ENCODE measurements at regions not wholly inside any gene's neighbourhood (a gene's known extent, or its start where the extent isn't known, plus 50 kb on each side); places are given as distances from the start of the nearest gene placed in this dataset.

DNA sequence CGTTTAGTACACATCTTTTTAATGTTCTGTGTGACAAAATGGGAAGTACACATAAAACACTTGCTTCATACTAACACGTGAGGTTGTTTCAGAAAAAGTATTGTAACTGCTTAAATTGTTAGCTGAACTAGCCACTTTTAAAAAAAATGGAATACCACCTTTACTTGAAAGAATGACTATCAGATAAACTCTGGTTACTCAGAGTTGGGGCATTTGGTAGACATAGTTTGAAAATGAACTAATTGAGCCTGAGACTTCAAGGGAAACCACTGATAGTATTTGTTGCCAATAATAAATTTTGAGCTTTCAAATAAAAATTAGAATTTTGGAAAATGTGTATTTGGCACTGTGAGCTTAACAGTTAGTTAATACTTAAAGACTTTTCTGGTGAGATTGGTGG lies 103.0 kb upstream of the FBXO11 start:
- no peaks in the 10 kb centered on the region for H3K79me2 ChIP-seq (ENCODE audit: control insufficient read depth, insufficient read depth, low read length, unreplicated experiment)
- H2AFZ ChIP-seq (ENCODE audit: low read length, unreplicated experiment), result no peak overlapping the region
- H3K36me3 ChIP-seq (ENCODE audit: insufficient read depth, low read length), result no peaks in the 10 kb centered on the region
- no peak overlapping the region for H3K4me3 ChIP-seq (ENCODE audit: low read depth, low read length)
- H3K27ac ChIP-seq (ENCODE audit: low read depth, low read length), result no peak overlapping the region
- H3K4me1 ChIP-seq (ENCODE audit: control insufficient read depth, insufficient read depth, low read length, unreplicated experiment), result no peaks in the 10 kb centered on the region
- no peaks in the 10 kb centered on the region for H3K27me3 ChIP-seq (ENCODE audit: insufficient read depth, low read length)

DNA sequence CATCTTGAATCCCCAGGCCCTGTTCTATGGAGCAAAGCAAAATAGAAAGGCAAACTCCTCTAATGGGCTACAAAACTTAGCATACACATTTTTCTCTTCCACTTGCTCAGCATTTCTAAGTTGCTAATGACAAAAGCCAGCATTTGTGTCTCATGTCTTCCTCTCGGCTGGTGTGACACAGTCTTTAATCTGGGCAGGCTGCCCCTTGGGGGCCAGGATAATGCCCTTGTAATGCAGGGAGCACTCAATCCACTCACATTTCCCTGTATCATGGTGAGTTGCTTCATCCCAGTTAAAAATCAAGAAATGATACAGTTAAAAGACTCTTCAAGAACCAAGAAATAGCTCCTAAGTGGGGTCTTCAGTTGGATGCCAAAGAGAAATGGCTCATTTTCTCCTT lies 109.1 kb upstream of the FBXO11 start:
- Histone ChIP-seq H3K27me3 (ENCODE audit: insufficient read depth, low read length) (peaks cover 25% of the 10 kb centered on the region; the same call in 1 of the 2 replicates), H3K4me3 (ENCODE audit: low read depth, low read length) (no peak overlapping the region), H3K36me3 (ENCODE audit: insufficient read depth, low read length) (no peaks in the 10 kb centered on the region), H3K79me2 (ENCODE audit: control insufficient read depth, insufficient read depth, low read length, unreplicated experiment) (no peaks in the 10 kb centered on the region), H3K4me1 (ENCODE audit: control insufficient read depth, insufficient read depth, low read length, unreplicated experiment) (no peaks in the 10 kb centered on the region), H3K27ac (ENCODE audit: low read depth, low read length) (no peak overlapping the region), H2AFZ (ENCODE audit: low read length, unreplicated experiment) (no peak overlapping the region)

DNA sequence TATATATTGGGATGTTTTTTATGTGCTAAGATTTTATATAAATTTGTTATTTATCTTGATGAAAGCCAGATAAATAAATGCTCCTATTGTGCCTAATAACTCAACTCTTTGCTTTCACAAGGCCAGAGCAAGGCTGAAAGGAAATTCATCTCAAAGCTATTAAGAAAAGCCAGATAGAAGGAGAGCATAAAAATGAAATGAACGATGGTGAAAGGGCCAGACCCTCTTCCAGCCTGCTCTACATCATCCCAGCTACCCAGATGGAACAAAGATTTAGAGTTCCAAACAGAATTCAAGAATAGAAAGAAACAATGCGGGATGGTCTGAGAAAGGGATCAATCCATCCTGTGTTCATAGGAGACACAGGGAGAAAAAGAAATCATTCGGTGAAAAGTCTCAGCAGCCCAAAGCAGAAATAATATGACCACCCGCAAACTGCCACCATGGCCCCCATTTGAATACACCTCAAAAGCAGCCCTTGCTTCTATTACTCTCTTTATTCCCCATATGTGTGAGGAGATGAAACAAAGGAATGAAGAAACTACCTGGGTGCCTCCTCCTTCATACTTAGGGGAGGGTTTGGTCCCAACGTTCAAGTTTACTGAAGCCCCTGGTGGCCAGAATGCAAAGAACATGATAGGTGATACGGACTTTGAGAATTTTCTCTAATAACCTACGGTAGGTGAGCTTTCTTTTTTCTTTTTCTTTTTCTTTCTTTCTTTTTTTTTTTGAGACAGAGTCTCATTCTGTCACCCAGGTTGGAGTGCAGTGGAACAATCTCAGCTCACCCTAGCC lies 110.1 kb upstream of the FBXO11 start:
- Histone ChIP-seq H3K79me2 (ENCODE audit: control insufficient read depth, insufficient read depth, low read length, unreplicated experiment) (no peaks in the 10 kb centered on the region), H3K27ac (ENCODE audit: low read depth, low read length) (no peak overlapping the region), H3K27me3 (ENCODE audit: insufficient read depth, low read length) (peaks cover 35% of the 10 kb centered on the region), H3K4me1 (ENCODE audit: control insufficient read depth, insufficient read depth, low read length, unreplicated experiment) (no peaks in the 10 kb centered on the region), H3K4me3 (ENCODE audit: low read depth, low read length) (no peak overlapping the region), H2AFZ (ENCODE audit: low read length, unreplicated experiment) (no peak overlapping the region), H3K36me3 (ENCODE audit: insufficient read depth, low read length) (no peaks in the 10 kb centered on the region)

DNA sequence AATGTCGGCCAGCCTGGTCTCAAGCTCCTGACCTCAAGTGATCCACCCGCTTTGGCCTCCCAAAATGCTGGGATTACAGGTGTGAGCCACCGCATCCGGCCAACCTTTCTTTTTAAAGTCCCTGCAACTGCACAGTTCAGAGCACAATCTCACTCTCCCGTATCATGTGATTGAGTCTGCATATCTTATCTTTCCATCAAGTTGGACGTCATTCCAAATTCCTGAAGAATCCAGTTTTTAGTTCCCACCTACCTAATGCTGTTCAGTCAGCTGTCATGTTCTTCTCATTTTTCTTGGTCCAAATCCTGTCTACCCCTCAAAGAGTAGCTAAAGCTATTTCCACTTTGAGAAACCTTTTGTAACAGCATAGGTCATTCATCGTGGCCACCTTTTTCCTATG lies 110.8 kb upstream of the FBXO11 start:
- Histone ChIP-seq H3K36me3 (ENCODE audit: insufficient read depth, low read length) (no peaks in the 10 kb centered on the region), H3K27ac (ENCODE audit: low read depth, low read length) (no peak overlapping the region), H3K79me2 (ENCODE audit: control insufficient read depth, insufficient read depth, low read length, unreplicated experiment) (no peaks in the 10 kb centered on the region), H3K4me1 (ENCODE audit: control insufficient read depth, insufficient read depth, low read length, unreplicated experiment) (no peaks in the 10 kb centered on the region), H3K4me3 (ENCODE audit: low read depth, low read length) (no peak overlapping the region), H3K27me3 (ENCODE audit: insufficient read depth, low read length) (peaks cover 41% of the 10 kb centered on the region), H2AFZ (ENCODE audit: low read length, unreplicated experiment) (no peak overlapping the region)

DNA sequence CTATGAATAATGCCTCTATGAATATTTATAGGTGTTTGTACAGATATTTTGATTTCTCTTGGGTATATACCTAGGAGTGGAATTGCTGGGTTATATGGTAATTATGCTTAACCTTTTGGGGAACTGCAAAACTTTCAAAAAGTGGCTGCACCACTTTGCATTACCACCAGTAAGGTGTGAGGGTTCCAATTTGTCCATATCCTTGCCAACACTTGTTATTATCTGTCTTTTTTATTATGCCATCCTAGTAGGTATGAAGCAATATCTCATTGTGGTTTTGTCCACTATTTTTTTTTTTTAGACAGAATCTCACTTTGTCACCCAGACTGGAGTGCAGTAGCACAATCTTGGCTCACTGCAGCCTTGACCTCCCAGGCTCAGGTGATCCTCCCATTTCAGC lies 112.2 kb upstream of the FBXO11 start:
- H3K27ac ChIP-seq (ENCODE audit: low read depth, low read length), result no peak overlapping the region
- H3K27me3 ChIP-seq (ENCODE audit: insufficient read depth, low read length), result peaks cover 54% of the 10 kb centered on the region
- no peaks in the 10 kb centered on the region for H3K36me3 ChIP-seq (ENCODE audit: insufficient read depth, low read length)

DNA sequence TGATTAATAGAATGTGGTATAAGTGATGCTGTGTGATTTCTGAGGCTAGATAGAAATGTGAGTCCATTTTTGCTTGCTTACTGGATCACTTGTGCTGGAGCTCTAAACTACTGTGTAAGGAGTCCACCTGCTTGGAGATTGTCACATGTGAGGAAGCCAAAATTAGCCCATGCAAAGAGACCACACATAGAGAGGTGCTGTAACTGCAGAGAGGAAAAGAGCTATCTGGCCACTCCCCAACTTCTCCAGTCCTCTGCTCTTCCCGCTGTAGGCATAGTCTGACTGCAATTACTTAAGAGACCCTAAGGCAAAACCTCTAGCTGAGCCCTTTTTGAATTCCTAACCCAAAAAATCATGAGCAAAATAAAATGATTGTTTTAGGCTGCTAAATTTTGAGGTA lies 120.6 kb upstream of the FBXO11 start:
- Histone ChIP-seq H3K27me3 (ENCODE audit: insufficient read depth, low read length) (peaks cover 67% of the 10 kb centered on the region), H2AFZ (ENCODE audit: low read length, unreplicated experiment) (no peak overlapping the region), H3K4me3 (ENCODE audit: low read depth, low read length) (no peak overlapping the region), H3K4me1 (ENCODE audit: control insufficient read depth, insufficient read depth, low read length, unreplicated experiment) (no peaks in the 10 kb centered on the region), H3K36me3 (ENCODE audit: insufficient read depth, low read length) (no peaks in the 10 kb centered on the region), H3K79me2 (ENCODE audit: control insufficient read depth, insufficient read depth, low read length, unreplicated experiment) (no peaks in the 10 kb centered on the region), H3K27ac (ENCODE audit: low read depth, low read length) (no peak overlapping the region)

More for the DNA sequence above, 112.2 kb upstream of the FBXO11 start:
- no peaks in the 10 kb centered on the region for H3K4me1 ChIP-seq (ENCODE audit: control insufficient read depth, insufficient read depth, low read length, unreplicated experiment)
- no peak overlapping the region for H2AFZ ChIP-seq (ENCODE audit: low read length, unreplicated experiment)
- no peaks in the 10 kb centered on the region for H3K79me2 ChIP-seq (ENCODE audit: control insufficient read depth, insufficient read depth, low read length, unreplicated experiment)
- H3K4me3 ChIP-seq (ENCODE audit: low read depth, low read length), result no peak overlapping the region

DNA sequence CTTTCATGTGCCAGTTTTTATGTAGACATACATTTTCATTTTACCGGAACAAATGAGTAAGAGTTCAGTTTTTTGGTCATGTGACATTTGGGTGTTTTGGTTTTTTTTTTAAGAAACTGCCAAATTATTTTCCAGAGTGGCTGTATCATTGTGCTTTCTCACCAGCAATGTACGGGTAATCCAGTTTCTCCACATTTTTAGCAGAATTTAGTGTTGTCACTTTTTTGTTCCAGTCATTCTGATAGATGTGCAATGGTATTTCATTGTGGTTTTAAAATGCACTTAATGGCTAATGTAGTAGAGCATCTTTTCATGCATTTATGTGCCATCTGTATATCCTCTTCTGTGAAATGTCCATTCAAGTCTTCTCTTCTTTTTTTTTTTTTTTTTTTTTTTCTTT lies 126.5 kb upstream of the FBXO11 start:
- Histone ChIP-seq H2AFZ (ENCODE audit: low read length, unreplicated experiment) (no peak overlapping the region), H3K27me3 (ENCODE audit: insufficient read depth, low read length) (peaks cover 15% of the 10 kb centered on the region; the same call in 1 of the 2 replicates), H3K27ac (ENCODE audit: low read depth, low read length) (no peak overlapping the region), H3K79me2 (ENCODE audit: control insufficient read depth, insufficient read depth, low read length, unreplicated experiment) (no peaks in the 10 kb centered on the region), H3K4me1 (ENCODE audit: control insufficient read depth, insufficient read depth, low read length, unreplicated experiment) (no peaks in the 10 kb centered on the region), H3K4me3 (ENCODE audit: low read depth, low read length) (no peak overlapping the region), H3K36me3 (ENCODE audit: insufficient read depth, low read length) (no peaks in the 10 kb centered on the region)

DNA sequence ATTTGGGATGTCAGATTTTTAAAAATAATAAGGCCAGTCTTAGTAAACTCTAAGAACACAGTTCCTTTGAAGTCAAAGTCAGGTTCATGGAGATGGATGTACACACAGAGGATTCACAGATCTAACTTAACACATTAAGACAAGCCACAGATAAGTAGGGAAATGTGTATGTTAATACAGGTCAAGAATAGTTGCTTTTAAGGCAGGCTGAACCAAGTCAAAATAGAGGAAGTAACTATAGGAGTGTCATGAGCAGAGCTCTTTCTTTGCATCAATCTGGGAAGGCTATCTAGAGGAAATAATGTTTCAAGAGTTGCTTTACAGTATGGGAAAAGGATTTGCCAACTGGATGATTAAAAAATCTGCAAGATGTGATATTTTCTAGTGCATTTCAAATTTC lies 128.0 kb upstream of the FBXO11 start:
- Histone ChIP-seq H3K4me3 (ENCODE audit: low read depth, low read length) (no peak overlapping the region), H3K27ac (ENCODE audit: low read depth, low read length) (no peak overlapping the region), H3K36me3 (ENCODE audit: insufficient read depth, low read length) (no peaks in the 10 kb centered on the region), H3K27me3 (ENCODE audit: insufficient read depth, low read length) (no peaks in the 10 kb centered on the region), H2AFZ (ENCODE audit: low read length, unreplicated experiment) (no peak overlapping the region), H3K4me1 (ENCODE audit: control insufficient read depth, insufficient read depth, low read length, unreplicated experiment) (no peaks in the 10 kb centered on the region), H3K79me2 (ENCODE audit: control insufficient read depth, insufficient read depth, low read length, unreplicated experiment) (no peaks in the 10 kb centered on the region)

DNA sequence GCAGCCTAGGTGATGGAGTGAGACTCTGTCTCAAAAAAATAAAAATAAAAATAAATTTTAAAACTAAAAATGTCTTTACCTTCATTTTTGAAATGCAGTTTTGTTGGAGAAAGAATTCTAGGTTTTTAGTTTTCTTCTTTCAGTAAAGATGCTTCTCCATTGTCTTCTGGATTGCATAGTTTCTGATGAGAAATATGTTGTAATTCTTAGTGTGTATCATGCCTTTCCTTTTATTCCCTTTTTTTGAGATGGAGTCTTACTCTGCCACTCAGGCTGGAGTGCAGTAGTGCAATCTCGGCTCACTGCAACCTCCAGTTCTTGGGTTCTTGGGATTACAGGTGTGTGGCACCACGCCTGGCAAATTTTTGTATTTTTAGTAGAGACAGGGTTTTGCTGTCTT lies 130.0 kb upstream of the FBXO11 start:
- Histone ChIP-seq H3K79me2 (ENCODE audit: control insufficient read depth, insufficient read depth, low read length, unreplicated experiment) (no peaks in the 10 kb centered on the region), H3K36me3 (ENCODE audit: insufficient read depth, low read length) (no peaks in the 10 kb centered on the region), H2AFZ (ENCODE audit: low read length, unreplicated experiment) (no peak overlapping the region), H3K4me3 (ENCODE audit: low read depth, low read length) (no peak overlapping the region), H3K27ac (ENCODE audit: low read depth, low read length) (no peak overlapping the region), H3K27me3 (ENCODE audit: insufficient read depth, low read length) (peaks cover 3% of the 10 kb centered on the region; the same call in 1 of the 2 replicates), H3K4me1 (ENCODE audit: control insufficient read depth, insufficient read depth, low read length, unreplicated experiment) (no peaks in the 10 kb centered on the region)

DNA sequence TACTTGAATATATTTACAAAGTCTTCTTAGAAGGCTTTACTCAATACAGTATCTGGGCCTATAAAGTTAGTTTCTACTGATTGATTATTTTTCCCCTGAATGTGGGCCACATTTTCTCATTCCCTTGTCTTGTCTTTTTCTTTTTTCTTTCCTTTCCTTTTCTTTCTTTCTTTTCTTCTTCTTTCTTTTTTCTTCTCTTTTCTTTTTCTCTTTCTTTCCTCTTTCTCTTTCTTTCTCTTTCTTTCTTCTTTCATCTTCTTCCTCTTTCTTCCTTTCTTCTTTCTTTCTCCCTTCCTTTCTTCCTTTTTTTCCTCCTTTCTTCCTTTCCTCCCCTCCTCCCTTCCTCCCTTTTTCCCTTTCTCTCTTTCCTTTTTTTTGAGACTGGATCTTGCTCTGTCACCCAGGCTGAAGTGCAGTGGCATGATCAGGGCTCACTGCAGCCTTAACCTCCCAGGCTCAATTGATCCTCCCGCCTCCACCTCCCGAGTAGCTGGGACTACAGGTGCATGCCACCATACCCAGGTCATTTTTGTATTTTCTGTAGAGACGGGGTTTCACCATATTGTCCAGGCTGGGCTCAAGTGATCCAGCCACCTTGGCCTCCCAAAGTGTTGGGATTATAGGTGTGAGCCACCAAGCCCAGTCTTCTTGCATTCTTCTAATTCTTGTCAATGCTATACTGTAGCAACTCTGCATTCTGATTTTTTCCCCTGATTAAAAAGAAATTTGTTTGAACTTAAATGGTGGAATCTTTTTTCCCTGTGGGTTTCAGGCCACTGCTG lies 133.1 kb upstream of the FBXO11 start:
- no peak overlapping the region for H2AFZ ChIP-seq (ENCODE audit: low read length, unreplicated experiment)
- H3K36me3 ChIP-seq (ENCODE audit: insufficient read depth, low read length), result no peaks in the 10 kb centered on the region
- H3K79me2 ChIP-seq (ENCODE audit: control insufficient read depth, insufficient read depth, low read length, unreplicated experiment), result no peaks in the 10 kb centered on the region
- no peak overlapping the region for H3K4me3 ChIP-seq (ENCODE audit: low read depth, low read length)
- peaks cover 19% of the 10 kb centered on the region; the same call in 1 of the 2 replicates for H3K27me3 ChIP-seq (ENCODE audit: insufficient read depth, low read length)
- no peaks in the 10 kb centered on the region for H3K4me1 ChIP-seq (ENCODE audit: control insufficient read depth, insufficient read depth, low read length, unreplicated experiment)
- no peak overlapping the region for H3K27ac ChIP-seq (ENCODE audit: low read depth, low read length)

All from ACC112 (cell line).